Spleen (tissue), 7 donors: ENCODE measurements at regions not wholly inside any gene's neighbourhood (a gene's known extent, or its start where the extent isn't known, plus 50 kb on each side); places are given as distances from the start of the nearest gene placed in this dataset.

Source experiments
- CTCF ChIP-seq, 11 experiments: fragments of 200-600 bp in 7 of 11; fragments of 450-650 bp in 4 of 11; sonication (generic) in 4 of 11; IDR thresholded peaks in 8 of 11; conservative IDR thresholded peaks in 3 of 11; 1 replicate in 7 of 11; 2 replicates in 4 of 11; pipeline versions ENCODE4 v1.4.0 to v1.8.0; 2016 to 2021; ENCODE audit warnings: antibody characterized with exemption in 11 of 11, inconsistent platforms in 4 of 11, mild to moderate bottlenecking in 1 of 11
- POLR2A ChIP-seq, 3 donors: fragments of 450-650 bp; IDR thresholded peaks; one replicate each; pipeline ENCODE4 v1.5.1; 2017; ENCODE audit warnings: antibody characterized with exemption in 3 of 3, mild to moderate bottlenecking in 1 of 3
- POLR2AphosphoS5 ChIP-seq, 3 donors: sonication (generic); formaldehyde crosslinking; IDR thresholded peaks; one replicate each; pipeline ENCODE4 v1.5.1; 2017; ENCODE audit warnings: antibody characterized with exemption in 3 of 3
- donor health status: DM: no; HTN: no; CAD: no; lungs with moderate emphysema.
- donor health status: DM: no; HTN: no; CAD: no.
- donor health status: DM: no; HTN: no; CAD: no.

DNA sequence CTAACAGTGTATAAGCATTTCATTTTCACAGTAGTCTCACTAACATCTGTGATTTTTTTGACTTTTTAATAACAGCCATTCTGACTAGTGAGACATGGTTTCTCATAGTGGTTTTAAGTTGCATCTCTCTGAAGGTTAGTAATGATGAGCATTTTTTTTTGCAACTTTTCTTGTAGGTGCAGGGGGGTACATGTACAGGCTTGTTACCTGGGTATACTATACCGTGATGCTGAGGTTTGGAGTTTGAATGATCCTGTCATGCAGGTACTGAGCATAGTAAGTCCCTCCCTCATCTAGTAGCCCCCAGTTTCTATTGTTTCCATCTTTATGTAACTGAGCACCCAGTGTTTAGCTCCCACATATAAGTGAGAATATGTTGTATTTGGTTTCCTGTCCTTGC is 444.6 kb upstream of the DAB2 start:
- TF ChIP-seq POLR2AphosphoS5 (IDR thresholded peaks at IDR 0.05) (no peak), CTCF (IDR thresholded peaks at IDR 0.05 in 8 of 11, conservative IDR thresholded peaks at IDR 0.05 in 3 of 11) (no peak), POLR2A (IDR thresholded peaks at IDR 0.05) (no peak)
